SK-N-SH (cell line): ENCODE measurements at regions not wholly inside any gene's neighbourhood (a gene's known extent, or its start where the extent isn't known, plus 50 kb on each side); places are given as distances from the start of the nearest gene placed in this dataset.

Experiments
- CTCF ChIA-PET: fragments of 300-600, 350-600 bp; formaldehyde crosslinking; extraction: SDS; loops from one replicate; lab custom pipeline; 2021; lab: Yijun Ruan, JAX
- POLR2A ChIA-PET: fragments of 350-600 bp; sonication (Branson Sonifier 250); formaldehyde crosslinking; extraction: SDS; loops from one replicate; lab custom pipeline; 2020; ENCODE audit warnings: antibody characterized with exemption, inconsistent platforms; lab: Yijun Ruan, JAX
- DNase-seq: peaks from one replicate; pipeline ENCODE4 v3.0.0; 2012
- H2AFZ ChIP-seq: fragments of 200-600 bp; sonication (generic); 2 replicates; pipeline ENCODE4 v1.8.1; 2016; ENCODE audit warnings: antibody characterized with exemption, mild to moderate bottlenecking, low read depth
- H3F3A ChIP-seq: fragments of 200-600 bp; sonication (generic); replicated peaks from 2 replicates; pipeline ENCODE3; 2016; ENCODE audit warnings: antibody characterized with exemption, mild to moderate bottlenecking; ENCODE audit not compliant: insufficient read depth
- H3K27ac ChIP-seq, 2 experiments: fragments of 200-500 bp in 1 of 2; fragments of 200-600 bp in 1 of 2; sonication (Bioruptor generic) in 1 of 2; sonication (generic), shearing (Covaris generic) in 1 of 2; 2 replicates each; pipeline versions ENCODE4 v1.5.1 to v1.6.1; 2014 to 2016; ENCODE audit warnings: low read depth in 2 of 2, inconsistent platforms in 1 of 2, low read length in 1 of 2, mild to moderate bottlenecking in 1 of 2, mixed read lengths in 1 of 2
- H3K27me3 ChIP-seq: fragments of 200-600 bp; sonication (generic), shearing (Covaris generic); 2 replicates; pipeline ENCODE4 v1.6.1; 2016; ENCODE audit warnings: mixed run types; ENCODE audit not compliant: insufficient read depth
- H3K36me3 ChIP-seq, 2 experiments: fragments of 200-500 bp in 1 of 2; fragments of 200-600 bp in 1 of 2; sonication (Bioruptor generic) in 1 of 2; sonication (generic) in 1 of 2; replicated peaks in 1 of 2; 2 replicates each; pipeline versions ENCODE3 to v1.5.1; 2014 to 2016; ENCODE audit warnings: low read length in 1 of 2, mild to moderate bottlenecking in 1 of 2; ENCODE audit not compliant: insufficient read depth in 2 of 2, control insufficient read depth in 1 of 2
- H3K4me1 ChIP-seq, 2 experiments: fragments of 200-500 bp in 1 of 2; fragments of 200-600 bp in 1 of 2; sonication (Bioruptor generic) in 1 of 2; sonication (generic), shearing (Covaris generic) in 1 of 2; 2 replicates each; pipeline versions ENCODE4 v1.5.1 to v1.6.1; 2014 to 2016; ENCODE audit warnings: low read depth in 1 of 2, low read length in 1 of 2, mixed run types in 1 of 2; ENCODE audit not compliant: insufficient read depth in 2 of 2, control insufficient read depth in 1 of 2
- H3K4me2 ChIP-seq: fragments of 200-600 bp; sonication (generic), shearing (Covaris generic); 2 replicates; pipeline ENCODE4 v1.6.1; 2017; ENCODE audit warnings: mixed run types
- H3K4me3 ChIP-seq, 2 experiments: fragments of 200-500 bp in 1 of 2; fragments of 200-600 bp in 1 of 2; sonication (Bioruptor generic) in 1 of 2; sonication (generic), shearing (Covaris generic) in 1 of 2; 2 replicates each; pipeline versions ENCODE4 v1.5.1 to v1.8.1; 2014 to 2016; ENCODE audit warnings: low read depth in 2 of 2, inconsistent platforms in 1 of 2, low read length in 1 of 2, mild to moderate bottlenecking in 1 of 2, mixed read lengths in 1 of 2, moderate library complexity in 1 of 2
- H3K79me2 ChIP-seq: fragments of 200-600 bp; sonication (generic); 2 replicates; pipeline ENCODE4 v1.8.1; 2017; ENCODE audit warnings: mild to moderate bottlenecking; ENCODE audit not compliant: insufficient read depth
- H3K9ac ChIP-seq: fragments of 200-600 bp; sonication (generic); 2 replicates; pipeline ENCODE4 v1.6.1; 2017; ENCODE audit warnings: mixed run types
- H3K9me2 ChIP-seq: fragments of 200-600 bp; sonication (generic); 2 replicates; pipeline ENCODE4 v1.6.1; 2017; ENCODE audit warnings: mixed run types
- H3K9me3 ChIP-seq: fragments of 200-600 bp; sonication (generic); 2 replicates; pipeline ENCODE4 v1.6.1; 2017; ENCODE audit warnings: mixed run types, mild to moderate bottlenecking, moderate library complexity
- H4K20me1 ChIP-seq: fragments of 200-600 bp; sonication (generic); 2 replicates; pipeline ENCODE4 v1.6.1; 2017; ENCODE audit warnings: mild to moderate bottlenecking, mixed run types; ENCODE audit not compliant: insufficient read depth
- CTCF ChIP-seq: fragments of 200-600 bp; sonication (generic); IDR thresholded peaks from 2 replicates; pipeline ENCODE4 v1.6.1; 2017; ENCODE audit warnings: antibody characterized with exemption, mild to moderate bottlenecking, moderate library complexity
- EP300 ChIP-seq, 2 experiments: IDR thresholded peaks; 2 replicates each; pipeline versions ENCODE4 v1.4.0 to v1.6.1; 2012; ENCODE audit warnings: borderline replicate concordance in 1 of 2, low read depth in 1 of 2, low read length in 1 of 2
- EZH2phosphoT487 ChIP-seq: fragments of 200-600 bp; sonication (generic); IDR thresholded peaks from 2 replicates; pipeline ENCODE4 v1.6.1; 2017; ENCODE audit warnings: low read depth, mixed run types, mild to moderate bottlenecking, antibody characterized with exemption, moderate library complexity, borderline replicate concordance
- FOXJ3 ChIP-seq: sonication (generic); formaldehyde crosslinking; IDR thresholded peaks from 2 replicates; pipeline ENCODE4 v1.5.1; 2020; ENCODE audit warnings: mild to moderate bottlenecking, missing genetic modification reagents
- FOXM1 ChIP-seq: IDR thresholded peaks from 2 replicates; pipeline ENCODE4 v1.4.0; 2012; ENCODE audit warnings: low read depth, mild to moderate bottlenecking
- GATA2 ChIP-seq: sonication (generic); formaldehyde crosslinking; IDR thresholded peaks from 2 replicates; pipeline ENCODE4 v1.5.0; 2020; ENCODE audit warnings: mild to moderate bottlenecking, missing genetic modification reagents
- IRF3 ChIP-seq: fragments of 150-350 bp; IDR thresholded peaks from 2 replicates; pipeline ENCODE4 v1.6.1; 2016; ENCODE audit warnings: mild to moderate bottlenecking, low read depth, low read length
- JUND ChIP-seq: IDR thresholded peaks from 2 replicates; pipeline ENCODE4 v1.4.0; 2012
- PBX3 ChIP-seq: IDR thresholded peaks from 2 replicates; pipeline ENCODE4; 2012
- POLR2AphosphoS5 ChIP-seq: IDR thresholded peaks from 2 replicates; pipeline ENCODE4 v1.6.1; 2012; ENCODE audit warnings: low read depth, low read length
- RFX5 ChIP-seq: IDR thresholded peaks from 2 replicates; pipeline ENCODE4 v1.6.1; 2012; ENCODE audit warnings: mild to moderate bottlenecking, improper control_type of control experiment, low read length
- USF2 ChIP-seq: fragments of 150-350 bp; IDR thresholded peaks from 2 replicates; pipeline ENCODE4 v1.6.1; 2017; ENCODE audit warnings: antibody characterized with exemption, low read length, low read depth, borderline replicate concordance
- WGBS: methylation state at CpG from one replicate; pipeline ENCODE4 v1.1.6; 2017; ENCODE audit warnings: low lambda C conversion rate; 5-methylcytosine and 5-hydroxymethylcytosine counted together
- TF ChIP-seq, protein P1 (sequence below): IDR thresholded peaks from 2 replicates; pipeline ENCODE4 v1.4.0; 2012; ENCODE audit warnings: low read depth, borderline replicate concordance

- TF ChIP-seq EP300 (IDR thresholded peaks at IDR 0.05; ENCODE audit: borderline replicate concordance in 1 of 2, low read depth in 1 of 2, low read length in 1 of 2) (no peak), FOXM1 (no peak), USF2 (no peak), EZH2phosphoT487 (no peak), JUND (no peak), PBX3 (no peak), FOXJ3 (CRISPR knock-in tag) (no peak), POLR2AphosphoS5 (no peak), CTCF (no peak), RFX5 (no peak)
- TF ChIP-seq, all 33 proteins: peak for 0
- 48% methylated on average over 2 of the region's 2 CpGs for WGBS
- ChIA-PET POLR2A (no interaction called here), CTCF (no interaction called here)
- no peaks in the 10 kb centered on the region for H3K79me2 ChIP-seq
- H3F3A ChIP-seq, result no peaks in the 10 kb centered on the region
- H3K27ac ChIP-seq, result no peak overlapping the region
- H4K20me1 ChIP-seq, result no peaks in the 10 kb centered on the region
- no peaks in the 10 kb centered on the region for H3K9me2 ChIP-seq
- no peak overlapping the region for H2AFZ ChIP-seq
- no peaks in the 10 kb centered on the region for H3K9me3 ChIP-seq
- H3K4me1 ChIP-seq, result no peaks in the 10 kb centered on the region
- H3K36me3 ChIP-seq, result no peaks in the 10 kb centered on the region
- no peak for DNase-seq
- H3K27me3 ChIP-seq, result no peaks in the 10 kb centered on the region
- no peak overlapping the region for H3K4me3 ChIP-seq
- no peak overlapping the region for H3K4me2 ChIP-seq
- H3K9ac ChIP-seq, result no peak overlapping the region
These were observed 194.3 kb upstream of the SOX21 start for GRCh38 chr13:94906605-94907004.

GRCh38 chr13:94902722-94903407, 190.5 kb upstream of the SOX21 start:
- 64% methylated on average over 3 of the region's 4 CpGs for WGBS
- Histone ChIP-seq H3K9ac (no peak overlapping the region), H3K9me3 (no peaks in the 10 kb centered on the region), H3K79me2 (no peaks in the 10 kb centered on the region), H3K9me2 (no peaks in the 10 kb centered on the region), H3K4me1 (no peaks in the 10 kb centered on the region), H3K4me3 (no peak overlapping the region), H3K27ac (no peak overlapping the region), H3K36me3 (no peaks in the 10 kb centered on the region), H3K27me3 (no peaks in the 10 kb centered on the region), H2AFZ (no peak overlapping the region), H4K20me1 (no peaks in the 10 kb centered on the region), H3K4me2 (no peak overlapping the region), H3F3A (no peaks in the 10 kb centered on the region)
- ChIA-PET CTCF (no interaction called here), POLR2A (no interaction called here)
- no peak for DNase-seq
- TF ChIP-seq GATA2, result no peak
- no peak for TF ChIP-seq FOXJ3 (CRISPR knock-in tag)
- TF ChIP-seq, protein P1, sequence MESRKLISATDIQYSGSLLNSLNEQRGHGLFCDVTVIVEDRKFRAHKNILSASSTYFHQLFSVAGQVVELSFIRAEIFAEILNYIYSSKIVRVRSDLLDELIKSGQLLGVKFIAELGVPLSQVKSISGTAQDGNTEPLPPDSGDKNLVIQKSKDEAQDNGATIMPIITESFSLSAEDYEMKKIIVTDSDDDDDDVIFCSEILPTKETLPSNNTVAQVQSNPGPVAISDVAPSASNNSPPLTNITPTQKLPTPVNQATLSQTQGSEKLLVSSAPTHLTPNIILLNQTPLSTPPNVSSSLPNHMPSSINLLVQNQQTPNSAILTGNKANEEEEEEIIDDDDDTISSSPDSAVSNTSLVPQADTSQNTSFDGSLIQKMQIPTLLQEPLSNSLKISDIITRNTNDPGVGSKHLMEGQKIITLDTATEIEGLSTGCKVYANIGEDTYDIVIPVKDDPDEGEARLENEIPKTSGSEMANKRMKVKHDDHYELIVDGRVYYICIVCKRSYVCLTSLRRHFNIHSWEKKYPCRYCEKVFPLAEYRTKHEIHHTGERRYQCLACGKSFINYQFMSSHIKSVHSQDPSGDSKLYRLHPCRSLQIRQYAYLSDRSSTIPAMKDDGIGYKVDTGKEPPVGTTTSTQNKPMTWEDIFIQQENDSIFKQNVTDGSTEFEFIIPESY, result no peak
- TF ChIP-seq IRF3, result no peak
